NCI-H2029 treated with DMSO at 0.1 percent for 48 hours (cell line): ENCODE measurements at regions not wholly inside any gene's neighbourhood (a gene's known extent, or its start where the extent isn't known, plus 50 kb on each side); places are given as distances from the start of the nearest gene placed in this dataset.
"Not testable (repeated sequence)": the region's sequence is repeated elsewhere in the genome, so short reads cannot be mapped to it uniquely, and the experiment has no call there.

ENCODE experiments used
- DNase-seq: peaks from one replicate; lab custom pipeline; 2025; lab: John Stamatoyannopoulos, UW

GRCh38 chr14:105888784-105889665, 362.6 kb downstream of the TMEM121 start:
- DNase-seq = no peak

DNA sequence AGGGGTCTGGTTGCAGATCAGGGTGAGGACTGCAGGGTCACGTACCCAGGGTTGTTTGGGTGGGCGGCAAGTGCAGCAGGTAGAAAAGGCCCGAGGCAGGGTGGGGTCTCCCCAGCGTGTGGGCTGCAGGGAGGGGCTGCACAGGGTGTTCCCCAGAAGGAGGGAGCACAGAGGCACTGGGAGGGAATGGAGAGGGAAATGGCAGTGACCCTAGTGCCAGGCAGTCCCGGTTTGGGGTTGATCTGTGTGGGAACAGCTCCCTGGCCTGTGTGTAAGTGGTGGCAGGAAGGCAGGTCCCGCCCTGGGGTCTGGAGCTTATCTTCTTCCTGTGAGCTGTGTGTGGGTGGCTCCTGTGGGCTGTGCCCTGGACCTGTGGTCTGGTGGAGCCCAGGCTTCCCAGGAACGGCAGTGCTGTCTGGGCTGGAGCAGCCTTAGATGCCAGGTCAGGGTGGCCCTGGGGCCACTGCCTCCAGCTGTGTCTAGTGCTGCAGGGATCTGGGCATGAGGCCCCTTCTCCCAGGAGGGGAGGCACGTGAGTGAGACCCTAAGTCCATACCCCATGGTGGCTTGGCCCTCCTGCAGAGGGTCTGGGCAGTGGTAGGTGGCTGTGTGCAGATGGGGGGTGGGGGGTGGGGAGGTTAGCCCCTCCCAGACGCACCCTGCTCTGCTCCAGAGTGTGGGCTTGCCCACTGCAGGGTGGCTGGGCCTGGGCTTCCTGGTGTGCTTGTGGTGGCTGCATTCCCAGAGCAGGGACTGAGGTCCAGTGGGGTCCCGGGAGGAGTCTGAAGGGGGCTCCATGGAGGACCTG, 363.5 kb downstream of the TMEM121 start:
- DNase-seq = no peak

- DNase-seq = no peak
Observed at GRCh38 chr14:105890474-105891220, 364.3 kb downstream of the TMEM121 start.

GRCh38 chr14:105891221-105891602, 364.8 kb downstream of the TMEM121 start:
- no peak for DNase-seq

GRCh38 chr14:105891631-105892452, 365.5 kb downstream of the TMEM121 start:
- no peak for DNase-seq

DNA sequence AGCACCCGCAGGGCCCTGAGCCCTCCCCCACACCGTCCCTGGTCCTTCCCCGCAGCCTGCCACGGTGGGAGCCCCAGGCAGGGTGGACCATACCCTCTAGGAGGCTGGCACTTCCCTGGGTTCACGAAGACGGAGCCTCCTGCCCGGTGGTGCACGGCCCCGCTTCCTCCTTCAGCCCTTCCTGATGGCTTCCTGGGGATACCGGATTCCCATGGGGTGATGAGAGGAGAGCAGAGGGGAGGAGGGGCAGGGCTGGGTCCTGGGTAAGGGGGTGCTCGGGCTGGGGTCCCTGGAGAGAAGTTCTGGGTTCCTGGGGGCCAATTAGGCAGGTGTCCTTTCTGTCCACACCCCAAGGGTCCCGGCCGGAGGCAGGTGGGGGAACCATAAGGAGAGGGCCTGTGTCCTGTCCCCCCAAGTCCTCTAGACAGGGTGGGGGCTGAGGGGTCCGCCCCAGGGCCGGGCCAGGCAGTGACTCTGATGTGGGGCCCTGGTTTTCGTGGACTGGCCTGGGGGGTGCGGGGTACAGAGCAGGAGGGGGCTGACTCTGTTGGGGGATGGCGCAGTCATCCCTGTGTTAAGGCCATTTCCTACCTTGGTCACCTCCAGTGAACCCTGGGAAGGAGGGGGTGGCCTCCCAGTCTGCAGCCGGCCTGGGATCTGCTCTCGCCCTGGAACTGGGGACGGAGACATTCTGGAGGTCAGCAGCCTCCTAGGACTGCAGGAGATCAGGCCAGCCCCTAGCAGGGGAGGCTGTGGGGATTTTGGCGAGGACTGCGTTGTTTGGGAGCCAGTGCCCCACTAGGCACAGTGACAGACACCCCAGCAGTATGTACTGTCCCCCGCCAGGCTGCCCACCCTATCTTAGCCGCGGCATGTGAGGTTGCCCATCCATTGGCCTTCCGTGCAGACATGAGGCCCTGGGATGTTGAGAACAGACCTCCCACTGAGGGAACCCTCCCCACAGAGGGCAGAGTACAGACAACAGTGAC, 366.4 kb downstream of the TMEM121 start:
- not testable (repeated sequence) for DNase-seq

GRCh38 chr14:105893686-105894085, 367.3 kb downstream of the TMEM121 start:
- DNase-seq = not testable (repeated sequence)

- no peak for DNase-seq
Observed at GRCh38 chr14:105894125-105894977, 368.0 kb downstream of the TMEM121 start.

DNA sequence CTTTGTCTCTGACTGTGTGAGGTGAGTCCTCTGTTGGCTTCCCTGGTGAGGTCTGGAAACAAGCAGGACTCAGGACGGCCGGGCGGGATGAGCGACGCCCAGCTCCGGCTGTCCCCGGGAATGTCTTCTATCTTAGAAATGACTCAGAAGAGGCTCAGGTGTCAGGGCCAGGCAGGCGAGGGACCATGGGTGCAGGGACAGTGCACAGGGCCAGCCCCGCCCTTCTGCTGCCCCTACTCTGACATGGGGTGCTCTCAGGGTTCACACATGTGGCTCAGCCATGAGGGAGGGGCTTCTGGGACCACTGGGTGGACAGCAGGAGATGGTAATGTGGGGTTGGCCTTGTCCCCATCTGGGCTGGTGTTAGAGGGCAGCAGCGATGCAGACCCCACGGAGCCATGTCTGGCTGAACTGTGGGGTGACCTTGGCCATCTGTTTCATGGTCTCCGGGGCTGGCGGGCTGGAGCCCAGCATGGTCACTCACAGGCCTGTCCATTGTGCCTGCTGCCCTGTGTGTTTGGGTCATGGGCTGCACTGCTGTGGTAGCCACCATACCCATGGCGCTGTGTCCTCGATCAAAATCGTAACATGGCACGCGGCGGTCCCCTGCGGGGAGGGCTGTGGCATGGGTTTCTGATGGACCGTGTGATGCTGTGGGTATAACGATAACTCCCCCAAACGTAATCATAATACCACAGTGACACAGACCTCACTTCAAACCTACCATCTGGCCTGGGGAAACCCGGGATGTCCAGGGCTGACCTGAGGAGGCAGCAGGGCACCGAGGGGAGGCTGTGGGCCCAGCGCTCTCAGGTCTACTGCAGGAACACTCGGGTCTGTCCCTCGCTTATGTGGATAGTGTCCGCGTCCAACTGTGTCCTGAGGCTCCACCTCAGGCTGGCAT, 368.8 kb downstream of the TMEM121 start:
- no peak for DNase-seq

GRCh38 chr14:105896206-105896605, 369.8 kb downstream of the TMEM121 start:
- DNase-seq = not testable (repeated sequence)

GRCh38 chr14:105896961-105897724, 370.8 kb downstream of the TMEM121 start:
- not testable (repeated sequence) for DNase-seq

DNA sequence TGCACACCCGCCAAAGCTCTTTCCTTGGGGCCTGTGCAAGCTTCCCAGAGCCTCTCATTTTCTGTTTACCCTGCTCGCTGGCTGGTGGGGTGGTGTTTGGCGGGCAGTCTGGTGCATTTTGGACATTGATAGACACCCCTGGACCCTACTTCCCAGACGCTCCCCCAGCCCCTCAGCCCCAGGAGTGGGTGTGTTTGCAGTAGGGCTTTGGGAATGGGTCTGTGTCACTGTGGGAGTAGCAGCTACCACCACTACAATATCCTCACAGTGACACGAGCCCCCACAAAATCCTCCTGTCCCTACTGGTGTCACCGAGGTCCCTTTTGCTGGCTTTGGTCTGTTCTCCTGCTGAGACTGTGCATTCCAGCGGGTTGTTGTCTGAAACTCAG, 371.3 kb downstream of the TMEM121 start:
- DNase-seq = no peak

DNA sequence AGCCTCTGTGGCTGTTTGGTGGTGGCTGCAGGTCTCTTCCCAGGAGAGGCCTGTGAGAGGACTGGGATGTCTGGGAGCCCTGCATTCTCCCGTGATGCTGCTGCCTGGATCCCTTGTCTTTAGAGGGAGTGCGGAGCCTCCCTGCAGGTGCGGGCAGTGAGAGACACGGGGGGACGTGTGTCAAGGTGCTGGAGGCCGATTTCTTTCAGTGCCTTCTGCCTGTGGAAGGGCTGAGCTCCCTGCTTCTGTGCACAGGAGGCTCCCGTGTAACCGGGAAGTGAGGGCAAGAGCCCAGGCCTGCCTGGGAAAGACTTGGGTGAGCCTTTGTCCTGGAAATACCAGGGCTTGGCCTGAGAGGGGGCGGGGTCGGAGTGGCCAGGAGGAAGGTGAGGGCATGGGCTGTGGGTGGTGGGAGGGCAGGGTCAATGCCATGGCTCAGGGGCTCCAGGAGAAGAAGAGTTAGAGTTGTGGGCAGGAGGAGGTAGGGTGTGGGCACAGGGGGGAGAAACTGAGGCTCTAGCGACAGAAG, 372.2 kb downstream of the TMEM121 start:
- DNase-seq = no peak

DNA sequence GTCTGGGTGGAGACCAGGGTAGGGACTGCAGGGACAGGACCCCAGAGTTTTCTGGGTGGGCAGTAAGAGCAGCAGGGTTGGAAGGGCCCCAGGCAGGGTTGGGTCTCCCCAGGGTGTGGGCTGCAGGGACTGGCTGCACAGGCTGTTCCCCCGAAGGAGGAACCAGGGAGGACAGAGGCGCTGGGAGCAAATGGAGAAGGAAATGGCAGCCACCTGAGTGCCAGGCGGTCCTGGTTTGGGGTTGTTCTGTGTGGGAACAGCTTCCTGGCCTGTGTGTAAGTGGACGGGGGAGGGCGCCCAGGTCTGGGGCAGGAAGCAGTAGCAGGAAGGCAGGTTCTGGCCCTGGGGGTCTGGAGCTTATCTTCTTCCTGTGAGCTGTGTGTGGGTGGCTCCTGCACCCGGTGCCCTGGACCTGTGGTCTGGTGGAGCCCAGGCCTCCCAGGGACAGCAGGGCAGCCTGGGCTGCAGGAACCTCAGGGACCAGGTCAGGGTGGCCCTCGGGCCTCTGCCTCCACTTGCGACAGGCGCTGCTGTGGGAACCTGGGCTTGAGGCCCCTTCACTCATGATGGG, 372.8 kb downstream of the TMEM121 start:
- no peak for DNase-seq

DNA sequence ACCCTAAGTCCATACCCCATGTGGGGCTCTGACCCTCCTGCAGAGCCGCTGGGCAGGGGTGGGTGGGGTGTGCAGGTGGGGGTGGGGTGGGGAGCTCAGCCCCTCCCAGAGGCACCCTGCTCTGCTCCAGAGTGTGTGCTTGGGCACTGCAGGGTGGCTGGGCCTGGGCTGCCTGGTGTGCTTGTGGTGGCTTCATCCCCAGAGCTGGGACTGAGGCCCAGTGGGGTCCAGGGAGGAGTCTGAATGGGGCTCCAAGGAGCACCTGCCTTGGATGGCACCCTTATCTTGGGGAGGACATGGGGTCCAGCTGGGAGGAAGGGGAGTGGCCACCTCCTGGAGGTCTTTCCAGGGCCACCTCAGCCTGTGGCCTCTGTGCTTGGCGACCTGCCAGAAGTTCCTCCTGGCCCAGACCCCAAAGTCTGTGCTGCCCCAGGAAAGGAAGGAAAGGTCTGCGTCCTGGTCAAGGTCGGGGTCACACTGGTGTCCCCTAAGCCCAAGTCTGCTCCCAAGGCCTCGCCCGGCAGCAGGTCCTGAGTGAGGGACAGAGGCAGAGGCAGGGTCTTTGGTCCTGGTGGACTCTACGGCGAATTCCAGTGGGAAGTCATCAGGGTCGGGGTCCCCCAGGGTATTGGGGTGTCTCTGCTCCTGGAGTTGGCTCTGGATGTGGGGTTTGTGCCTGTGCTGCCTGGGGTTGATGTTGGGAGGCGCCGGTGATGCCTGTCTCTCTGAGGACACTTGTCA, 373.4 kb downstream of the TMEM121 start:
- no peak for DNase-seq
